Esophagus squamous epithelium (tissue), 5 donors: ENCODE measurements at regions not wholly inside any gene's neighbourhood (a gene's known extent, or its start where the extent isn't known, plus 50 kb on each side); places are given as distances from the start of the nearest gene placed in this dataset.

Source experiments
- DNase-seq: peaks from one replicate; lab custom pipeline; 2025; lab: John Stamatoyannopoulos, UW
- H3K27ac ChIP-seq, 4 donors: fragments of 200-600 bp; sonication (generic); one replicate each; pipeline ENCODE4 v1.5.1; 2016 to 2019; ENCODE audit warnings: mild to moderate bottlenecking in 1 of 4
- H3K27me3 ChIP-seq, 4 donors: fragments of 200-600 bp; sonication (generic); 1 replicate in 3 of 4; 2 replicates in 1 of 4; pipeline versions ENCODE4 v1.5.1 to v1.6.0; 2017 to 2021; ENCODE audit warnings: antibody characterized with exemption in 1 of 4
- H3K36me3 ChIP-seq, 3 donors: fragments of 200-600 bp; sonication (generic); one replicate each; pipeline ENCODE4 v1.5.1; 2016 to 2019
- H3K4me1 ChIP-seq, 3 donors: fragments of 200-600 bp; sonication (generic); one replicate each; pipeline ENCODE4 v1.5.1; 2017 to 2019
- H3K4me3 ChIP-seq, 4 donors: fragments of 200-600 bp; sonication (generic); 1 replicate in 3 of 4; 2 replicates in 1 of 4; pipeline ENCODE4 v1.5.1; 2016 to 2019; ENCODE audit warnings: mild to moderate bottlenecking in 2 of 4, moderate library complexity in 1 of 4
- H3K9me3 ChIP-seq, 3 donors: fragments of 200-600 bp; sonication (generic); one replicate each; pipeline ENCODE4 v1.5.1; 2016 to 2019
- CTCF ChIP-seq, 6 experiments: fragments of 450-650 bp in 4 of 6; fragments of 200-600 bp in 2 of 6; sonication (generic) in 2 of 6; IDR thresholded peaks; one replicate each; pipeline ENCODE4 v1.5.1; 2016 to 2019; ENCODE audit warnings: antibody characterized with exemption in 6 of 6, mild to moderate bottlenecking in 4 of 6, moderate library complexity in 4 of 6
- POLR2A ChIP-seq, 4 donors: fragments of 450-650 bp; IDR thresholded peaks; one replicate each; pipeline ENCODE4 v1.6.1; 2017; ENCODE audit warnings: antibody characterized with exemption in 4 of 4, mild to moderate bottlenecking in 4 of 4, moderate library complexity in 3 of 4
- WGBS, 2 donors: methylation state at CpG; one replicate each; pipeline ENCODE4 v1.1.5; 2018; 5-methylcytosine and 5-hydroxymethylcytosine counted together
- intact Hi-C: fragments of 100-400 bp; cut with DNase I; formaldehyde crosslinking; loops from one replicate; pipeline ENCODE4 v1.15.0; 2022
- donor health status: DM: yes; HTN: yes; CAD: no.

GRCh38 chr18:8536231-8536630 is 73.0 kb upstream of the RAB12 start:
- H3K27me3 ChIP-seq: no peaks in the 10 kb centered on the region
- TF ChIP-seq POLR2A (IDR thresholded peaks at IDR 0.05) (no peak), CTCF (IDR thresholded peaks at IDR 0.05) (no peak)
- no peaks in the 10 kb centered on the region for H3K4me1 ChIP-seq
- H3K4me3 ChIP-seq: no peak overlapping the region
- peaks cover 0 to 17% (median 11%) of the 10 kb centered on the region in 3 donors for H3K9me3 ChIP-seq
- no peak for DNase-seq
- intact Hi-C loops: no loop called here
- WGBS, 2 donors: 67 to 69% methylated on average over 8 to 11 of the region's 11 CpGs
- no peak overlapping the region for H3K27ac ChIP-seq
- no peaks in the 10 kb centered on the region for H3K36me3 ChIP-seq

- H3K9me3 ChIP-seq: peaks cover 0 to 10% (median 8%) of the 10 kb centered on the region in 3 donors
- 76 to 93% methylated on average over 9 to 11 of the region's 14 CpGs for whole genome bisulfite sequencing, 2 donors
- H3K27ac ChIP-seq: no peak overlapping the region
- no peak for DNase-seq
- intact Hi-C loops: no loop called here
- H3K36me3 ChIP-seq: no peaks in the 10 kb centered on the region
- no peaks in the 10 kb centered on the region for H3K4me1 ChIP-seq
- no peaks in the 10 kb centered on the region for H3K27me3 ChIP-seq
- H3K4me3 ChIP-seq: no peak overlapping the region
- no peak for TF ChIP-seq CTCF (IDR thresholded peaks at IDR 0.05)
- no peak for TF ChIP-seq POLR2A (IDR thresholded peaks at IDR 0.05)
These were observed 72.3 kb upstream of the RAB12 start for GRCh38 chr18:8536922-8537321.

GRCh38 chr18:8537400-8537799 is 71.8 kb upstream of the RAB12 start:
- no peaks in the 10 kb centered on the region for H3K36me3 ChIP-seq

GRCh38 chr18:8538935-8539334 is 70.3 kb upstream of the RAB12 start:
- DNase-seq: no peak
- no peak for TF ChIP-seq CTCF (IDR thresholded peaks at IDR 0.05)
- TF ChIP-seq POLR2A (IDR thresholded peaks at IDR 0.05): no peak
- no peak overlapping the region for H3K27ac ChIP-seq
- H3K27me3 ChIP-seq: no peaks in the 10 kb centered on the region
- H3K36me3 ChIP-seq: no peaks in the 10 kb centered on the region
- 63 to 91% methylated on average over 2 of the region's 2 CpGs for WGBS, 2 donors
- H3K4me1 ChIP-seq: no peaks in the 10 kb centered on the region
- H3K4me3 ChIP-seq: no peak overlapping the region
- H3K9me3 ChIP-seq: no peaks in the 10 kb centered on the region
- intact Hi-C loops: no loop called here

More at GRCh38 chr18:8537400-8537799, 71.8 kb upstream of the RAB12 start:
- H3K27me3 ChIP-seq: no peaks in the 10 kb centered on the region
- H3K4me1 ChIP-seq: no peaks in the 10 kb centered on the region
- H3K9me3 ChIP-seq: peaks cover 0 to 6% (median 3%) of the 10 kb centered on the region in 3 donors
- H3K27ac ChIP-seq: no peak overlapping the region
- DNase-seq: no peak
- intact Hi-C loops: no loop called here
- 82 to 83% methylated on average over 14 to 17 of the region's 17 CpGs for WGBS, 2 donors
- H3K4me3 ChIP-seq: no peak overlapping the region
- TF ChIP-seq POLR2A (IDR thresholded peaks at IDR 0.05): no peak
- TF ChIP-seq CTCF (IDR thresholded peaks at IDR 0.05): no peak

GRCh38 chr18:8546677-8547076 is 62.6 kb upstream of the RAB12 start:
- no peaks in the 10 kb centered on the region for H3K9me3 ChIP-seq
- H3K36me3 ChIP-seq: no peaks in the 10 kb centered on the region
- intact Hi-C loops: no loop called here
- peaks cover 0 to 4% (median 0%) of the 10 kb centered on the region in 4 donors for H3K27me3 ChIP-seq
- DNase-seq: no peak
- no peak overlapping the region for H3K27ac ChIP-seq
- no peaks in the 10 kb centered on the region for H3K4me1 ChIP-seq
- 83 to 100% methylated on average over 3 to 5 of the region's 5 CpGs for WGBS, 2 donors
- no peak overlapping the region for H3K4me3 ChIP-seq
- TF ChIP-seq POLR2A (IDR thresholded peaks at IDR 0.05) (no peak), CTCF (IDR thresholded peaks at IDR 0.05) (no peak)
